Stromal cell of bone marrow (primary cell): ENCODE measurements at regions not wholly inside any gene's neighbourhood (a gene's known extent, or its start where the extent isn't known, plus 50 kb on each side); places are given as distances from the start of the nearest gene placed in this dataset.
"Not testable (repeated sequence)": the region's sequence is repeated elsewhere in the genome, so short reads cannot be mapped to it uniquely, and the experiment has no call there.

ENCODE experiments used
- DNase-seq: peaks from one replicate; pipeline ENCODE4 v3.0.0-alpha.2; 2012; ENCODE audit warnings: low read depth

DNA sequence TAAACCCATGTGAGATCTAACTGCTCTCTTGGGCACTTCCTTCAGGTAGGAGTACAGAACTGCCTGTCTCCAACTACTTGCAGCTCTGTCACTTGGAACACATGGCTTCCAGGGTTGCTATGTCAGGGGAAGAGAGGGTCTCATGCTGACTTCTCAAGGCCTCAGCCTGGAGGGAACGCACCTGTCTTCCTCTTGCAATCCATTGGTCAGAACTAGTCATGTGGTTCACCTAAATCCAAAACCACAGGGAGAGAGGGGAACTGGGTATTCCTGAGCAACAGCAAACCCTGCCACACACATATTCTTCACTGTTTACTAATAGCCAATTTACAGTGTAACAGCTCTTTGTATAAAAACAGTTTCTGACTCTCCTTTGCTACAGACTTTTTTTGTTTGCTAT lies 206.1 kb downstream of the KCNJ2 start:
- no peak for DNase-seq

GRCh38 chr17:70375813-70376770 lies 206.8 kb downstream of the KCNJ2 start:
- DNase-seq, result no peak

DNA sequence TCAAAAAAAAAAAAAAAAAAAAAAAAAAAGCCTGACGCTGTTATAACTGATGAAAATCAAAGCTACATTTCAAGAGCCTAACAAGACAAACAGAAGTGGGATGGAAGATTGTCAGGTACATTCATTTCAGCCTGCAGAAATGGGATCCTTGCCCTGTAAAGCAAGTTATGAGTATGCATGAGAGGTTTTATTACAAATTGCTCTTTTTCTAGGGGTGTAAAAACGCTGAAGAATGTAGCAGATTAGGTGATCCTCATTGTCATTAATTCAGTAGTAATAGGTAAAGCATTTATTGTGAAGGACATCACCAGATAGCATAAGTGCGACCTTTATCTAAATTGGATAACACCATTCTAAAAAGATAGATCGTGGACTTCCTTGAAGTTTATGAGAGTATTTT lies 208.3 kb downstream of the KCNJ2 start:
- DNase-seq, result no peak

GRCh38 chr17:70378076-70378475 lies 208.7 kb downstream of the KCNJ2 start:
- DNase-seq, result no peak

DNA sequence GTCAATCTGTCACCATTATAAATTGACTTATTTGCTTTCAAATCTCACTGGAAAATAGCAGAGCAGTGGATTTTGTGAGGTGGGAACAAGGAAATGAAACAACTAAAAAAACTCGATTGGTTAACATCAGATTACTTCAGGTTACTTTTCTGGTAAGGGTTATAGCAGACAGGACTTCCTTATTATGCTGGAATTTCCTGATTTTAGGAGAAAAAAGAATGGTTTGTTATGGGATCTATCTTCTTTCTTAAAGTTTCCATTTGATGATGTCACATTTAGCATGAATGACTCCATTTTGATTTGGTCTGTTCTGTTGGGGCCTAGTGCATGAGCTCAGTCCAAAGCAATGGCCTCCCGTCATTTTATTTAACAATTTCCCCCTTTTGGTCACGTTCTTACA lies 210.6 kb downstream of the KCNJ2 start:
- no peak for DNase-seq

DNA sequence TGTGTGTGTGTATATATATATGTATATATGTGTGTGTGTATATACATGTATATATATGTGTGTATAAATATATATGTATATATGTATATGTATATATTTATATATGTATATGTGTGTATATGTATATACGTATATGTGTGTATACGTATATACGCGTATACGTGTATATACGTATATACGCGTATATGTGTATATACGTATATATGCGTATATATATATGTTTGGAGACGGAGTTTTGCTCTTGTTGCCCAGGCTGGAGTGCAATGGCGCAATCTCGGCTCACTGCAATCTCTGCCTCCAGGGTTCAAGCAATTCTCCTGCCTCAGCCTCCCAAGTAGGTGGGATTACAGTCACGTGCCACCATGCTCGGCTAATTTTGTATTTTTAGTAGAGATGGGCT lies 212.6 kb downstream of the KCNJ2 start:
- not testable (repeated sequence) for DNase-seq

DNA sequence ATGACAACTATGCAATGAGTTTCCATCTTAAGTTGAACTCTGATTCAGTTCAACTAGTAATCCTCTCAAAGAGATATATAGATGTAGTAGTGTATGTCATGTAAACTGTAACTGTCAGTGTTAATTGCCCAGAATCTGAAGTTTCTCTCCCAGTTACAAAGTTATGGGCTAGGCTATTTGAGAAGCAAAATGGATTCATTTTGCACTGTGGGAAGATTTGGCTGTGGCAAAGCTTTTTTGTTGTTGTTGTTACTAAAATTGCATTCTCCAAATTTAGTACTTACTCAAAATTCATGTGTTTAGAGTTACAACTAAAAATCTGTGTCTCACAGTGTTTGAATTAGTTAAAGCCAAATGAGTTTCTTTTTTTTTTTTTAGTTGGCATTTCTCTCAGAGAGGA lies 219.0 kb downstream of the KCNJ2 start:
- DNase-seq, result no peak

GRCh38 chr17:70389232-70389757 lies 220.0 kb downstream of the KCNJ2 start:
- DNase-seq, result not testable (repeated sequence)

- DNase-seq, result no peak
These were observed 220.7 kb downstream of the KCNJ2 start for GRCh38 chr17:70390049-70390448.

GRCh38 chr17:70394473-70395232 lies 225.3 kb downstream of the KCNJ2 start:
- no peak for DNase-seq

GRCh38 chr17:70405492-70406220 lies 236.3 kb downstream of the KCNJ2 start:
- peak; percentile 92 for DNase-seq

GRCh38 chr17:70407506-70407905 lies 238.2 kb downstream of the KCNJ2 start:
- no peak for DNase-seq

DNA sequence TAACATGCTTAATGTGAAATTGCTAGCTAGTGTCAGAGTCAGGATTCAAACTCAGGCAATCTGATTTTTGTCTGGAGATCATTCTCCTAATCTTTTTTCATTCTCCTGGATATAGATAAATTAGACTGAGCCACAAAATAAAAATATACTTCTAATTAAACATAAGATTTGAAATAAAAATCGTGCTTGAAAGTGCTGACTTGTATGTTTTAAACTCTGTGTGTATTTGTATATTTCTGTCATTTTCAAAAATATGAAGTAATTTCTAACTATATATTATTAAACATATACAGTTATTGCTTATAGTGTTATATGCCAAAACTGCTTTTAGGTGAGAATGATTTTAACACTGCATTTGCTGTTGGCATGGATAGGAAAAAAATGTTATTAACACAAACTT lies 239.4 kb downstream of the KCNJ2 start:
- no peak for DNase-seq

- DNase-seq, result no peak
These were observed 245.0 kb downstream of the KCNJ2 start for GRCh38 chr17:70414300-70414699.

- peak; percentile 24 for DNase-seq
These were observed 251.6 kb downstream of the KCNJ2 start for GRCh38 chr17:70420861-70421445.

- no peak for DNase-seq
These were observed 253.5 kb downstream of the KCNJ2 start for GRCh38 chr17:70422862-70423261.

GRCh38 chr17:70423562-70423961 lies 254.2 kb downstream of the KCNJ2 start:
- DNase-seq, result no peak

DNA sequence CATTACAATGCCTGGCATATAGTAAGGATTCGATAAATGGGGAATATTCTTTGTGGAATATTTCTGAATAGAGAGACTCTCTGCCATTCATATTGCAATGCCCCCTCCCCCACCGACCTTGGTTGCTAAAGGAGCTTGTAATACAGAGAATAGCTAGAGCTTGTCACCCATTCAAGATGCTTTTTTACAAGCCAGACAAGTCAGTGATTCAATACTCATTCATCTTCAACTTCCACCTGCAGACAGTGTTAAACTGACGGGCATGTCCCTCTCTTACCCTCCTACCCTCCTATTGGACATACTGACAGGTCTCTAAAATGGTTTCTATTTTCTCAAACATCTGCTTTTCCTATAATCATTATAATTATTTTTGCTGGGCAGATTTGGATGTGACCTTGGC lies 257.4 kb downstream of the KCNJ2 start:
- DNase-seq, result no peak

DNA sequence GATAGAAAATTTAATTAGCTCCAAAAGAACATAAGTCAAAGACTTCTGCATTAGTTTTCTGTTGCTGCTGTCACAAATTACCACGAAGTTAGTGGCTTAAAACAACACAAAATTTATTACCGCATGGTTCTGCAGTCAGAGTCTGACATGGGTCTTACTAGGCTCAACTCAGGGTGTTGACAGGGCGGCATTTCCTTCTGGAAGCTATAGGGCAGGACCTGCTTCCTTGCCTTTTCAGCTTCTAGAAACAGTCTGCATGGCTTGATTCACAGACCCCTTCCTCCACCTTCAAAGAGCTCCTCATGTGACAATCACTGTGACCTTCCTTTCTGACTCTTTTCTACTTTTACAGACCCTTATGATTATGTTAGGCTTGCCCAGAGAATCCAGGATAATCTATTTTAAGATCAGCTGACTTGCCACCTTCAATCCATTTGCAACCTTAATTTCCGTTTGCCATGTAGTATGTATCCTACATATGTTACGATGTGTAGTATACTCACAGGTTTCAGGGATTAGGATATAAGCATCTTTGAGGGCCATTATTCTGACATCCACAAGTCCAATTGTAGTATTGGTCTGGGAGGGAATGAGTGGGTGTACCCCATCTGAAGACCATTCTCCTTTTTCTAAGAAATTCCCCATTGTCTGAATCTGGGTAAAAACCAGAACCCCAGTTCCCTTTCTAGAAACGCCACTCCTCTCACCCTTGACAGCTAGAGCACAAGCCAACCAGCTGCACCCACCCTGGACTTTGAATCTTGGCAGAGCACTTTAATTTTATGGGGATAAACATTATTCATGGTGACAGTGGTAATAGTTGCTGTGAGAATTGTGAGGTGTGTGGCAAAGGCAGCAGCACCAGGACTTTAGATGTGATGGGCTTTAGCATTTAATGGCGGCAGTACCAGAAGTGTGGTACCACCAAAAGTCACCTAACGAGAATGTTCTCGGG lies 265.5 kb downstream of the KCNJ2 start:
- no peak for DNase-seq

DNA sequence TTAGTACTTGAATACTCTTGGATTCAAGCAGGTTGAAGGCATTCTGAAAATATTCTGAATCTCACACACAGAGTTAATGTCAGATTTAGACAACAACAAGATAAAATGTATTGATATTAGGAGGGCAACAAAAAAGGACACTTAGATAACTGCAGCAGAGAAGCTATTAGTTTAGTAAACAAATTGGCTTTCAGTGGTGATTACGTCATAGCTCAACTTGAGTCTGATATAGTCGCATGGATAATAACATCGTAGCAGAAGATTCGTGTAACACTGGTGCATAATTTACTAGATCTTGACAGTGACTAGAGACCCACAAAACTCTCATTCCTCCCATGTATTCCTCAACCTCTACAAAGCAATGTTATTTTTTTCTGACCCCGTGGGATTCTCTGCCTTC lies 268.3 kb downstream of the KCNJ2 start:
- DNase-seq, result no peak

- DNase-seq, result no peak
These were observed 277.1 kb downstream of the KCNJ2 start for GRCh38 chr17:70446446-70446845.
